Ectodermal cell (in vitro differentiated cells): ENCODE measurements at regions not wholly inside any gene's neighbourhood (a gene's known extent, or its start where the extent isn't known, plus 50 kb on each side); places are given as distances from the start of the nearest gene placed in this dataset.

Experiments used
- H3K27ac ChIP-seq: 2 replicates; pipeline ENCODE4 v1.7.0; 2013; ENCODE audit warnings: mild to moderate bottlenecking, low read depth, low read length; ENCODE audit not compliant: insufficient read depth, poor library complexity, severe bottlenecking
- H3K27me3 ChIP-seq: 2 replicates; pipeline ENCODE4 v1.7.0; 2013; ENCODE audit warnings: mild to moderate bottlenecking, low read length; ENCODE audit not compliant: insufficient read depth, control insufficient read depth, poor library complexity, severe bottlenecking
- H3K36me3 ChIP-seq: one replicate; pipeline ENCODE4 v1.7.0; 2013; ENCODE audit warnings: low read length; ENCODE audit not compliant: control insufficient read depth, insufficient read depth
- H3K4me1 ChIP-seq: one replicate; pipeline ENCODE4 v1.7.0; 2013; ENCODE audit warnings: low read length; ENCODE audit not compliant: control insufficient read depth, insufficient read depth
- H3K4me3 ChIP-seq: 2 replicates; pipeline ENCODE4 v1.7.0; 2013; ENCODE audit warnings: low read depth, low read length, control low read depth; ENCODE audit not compliant: insufficient read depth
- H3K9me3 ChIP-seq: 2 replicates; pipeline ENCODE4 v1.7.0; 2013; ENCODE audit warnings: mild to moderate bottlenecking, low read length, moderate library complexity; ENCODE audit not compliant: control insufficient read depth
- WGBS, 2 experiments: methylation state at CpG; one replicate each; pipeline ENCODE4 v1.1.7; 2013; ENCODE audit warnings: missing lambda C conversion rate in 2 of 2; 5-methylcytosine and 5-hydroxymethylcytosine counted together

DNA sequence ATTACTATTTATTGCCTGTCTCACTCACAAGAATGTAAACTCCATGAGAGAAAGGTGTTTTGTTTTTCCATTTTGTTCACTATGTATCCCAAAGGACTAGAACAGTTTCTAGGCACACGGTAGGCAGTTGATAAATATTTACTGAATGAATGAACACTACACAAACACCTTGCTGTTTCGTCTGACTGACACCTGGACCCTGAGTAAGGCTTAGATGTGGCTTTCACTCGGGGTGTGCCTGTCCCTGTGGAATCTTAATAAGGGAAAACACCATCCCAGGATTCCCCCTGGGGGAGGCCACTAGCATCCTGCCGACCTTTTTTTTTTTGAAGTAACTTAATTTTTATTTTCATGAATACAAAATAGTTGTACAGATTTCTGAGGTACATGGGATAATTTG is 66.6 kb upstream of the STEAP1B start:
- WGBS, 2 experiments, result 89 to 93% methylated on average over 3 of the region's 4 CpGs
- H3K4me1 ChIP-seq, result peaks cover 19% of the 10 kb centered on the region

DNA sequence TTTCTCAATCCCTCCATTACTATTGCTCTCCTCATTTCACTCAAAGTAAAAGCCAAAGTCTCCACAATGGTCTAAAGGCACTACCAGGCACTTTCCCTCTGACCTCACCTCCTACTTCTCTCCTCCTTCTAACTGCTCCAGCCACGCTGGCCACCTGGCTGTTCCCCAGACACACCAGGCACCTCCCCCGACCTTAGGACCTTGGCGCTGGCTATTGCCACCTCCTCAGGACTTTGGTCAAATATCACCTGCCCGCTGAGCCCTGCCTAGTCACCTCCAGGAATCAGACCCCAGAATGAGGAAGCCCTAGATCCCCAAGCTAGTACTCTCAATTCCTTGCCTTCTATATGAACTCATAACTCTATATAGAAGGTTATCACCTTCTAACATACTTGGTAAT is 66.2 kb upstream of the STEAP1B start:
- Histone ChIP-seq H3K9me3 (no peaks in the 10 kb centered on the region), H3K4me3 (no peak overlapping the region), H3K27me3 (no peaks in the 10 kb centered on the region), H3K4me1 (peaks cover 23% of the 10 kb centered on the region), H3K36me3 (no peaks in the 10 kb centered on the region), H3K27ac (no peak overlapping the region)
- 85 to 91% methylated on average over 4 of the region's 4 CpGs for WGBS, 2 experiments

More for the DNA sequence above, 66.6 kb upstream of the STEAP1B start:
- H3K4me3 ChIP-seq, result no peak overlapping the region
- no peaks in the 10 kb centered on the region for H3K9me3 ChIP-seq
- no peaks in the 10 kb centered on the region for H3K27me3 ChIP-seq
- H3K27ac ChIP-seq, result no peak overlapping the region
- H3K36me3 ChIP-seq, result no peaks in the 10 kb centered on the region

GRCh38 chr7:22565315-22565811 is 65.4 kb upstream of the STEAP1B start:
- no peaks in the 10 kb centered on the region for H3K9me3 ChIP-seq
- H3K27me3 ChIP-seq, result no peaks in the 10 kb centered on the region
- 59 to 66% methylated on average over 1 of the region's 1 CpG for WGBS, 2 experiments
- H3K4me1 ChIP-seq, result peaks cover 24% of the 10 kb centered on the region
- H3K4me3 ChIP-seq, result no peak overlapping the region
- no peaks in the 10 kb centered on the region for H3K36me3 ChIP-seq
- H3K27ac ChIP-seq, result no peak overlapping the region

- Histone ChIP-seq H3K4me1 (peaks cover 24% of the 10 kb centered on the region), H3K27me3 (no peaks in the 10 kb centered on the region), H3K36me3 (no peaks in the 10 kb centered on the region), H3K9me3 (no peaks in the 10 kb centered on the region), H3K27ac (no peak overlapping the region), H3K4me3 (no peak overlapping the region)
- 89 to 95% methylated on average over 5 to 6 of the region's 6 CpGs for WGBS, 2 experiments
Observed at GRCh38 chr7:22564511-22565045, 64.6 kb upstream of the STEAP1B start.

- Histone ChIP-seq H3K36me3 (no peaks in the 10 kb centered on the region), H3K4me3 (no peak overlapping the region), H3K4me1 (peaks cover 24% of the 10 kb centered on the region), H3K27ac (no peak overlapping the region), H3K27me3 (no peaks in the 10 kb centered on the region), H3K9me3 (no peaks in the 10 kb centered on the region)
- WGBS, 2 experiments, result 68% methylated on average over 11 of the region's 11 CpGs
Observed at GRCh38 chr7:22563621-22564241, 63.7 kb upstream of the STEAP1B start.

- 39 to 47% methylated on average over 7 to 10 of the region's 10 CpGs for WGBS, 2 experiments
- Histone ChIP-seq H3K9me3 (no peaks in the 10 kb centered on the region), H3K4me1 (peaks cover 24% of the 10 kb centered on the region), H3K36me3 (no peaks in the 10 kb centered on the region), H3K4me3 (no peak overlapping the region), H3K27me3 (no peaks in the 10 kb centered on the region), H3K27ac (no peak overlapping the region)
Observed at GRCh38 chr7:22563032-22563501, 63.1 kb upstream of the STEAP1B start.

GRCh38 chr7:22561895-22562593 is 62.1 kb upstream of the STEAP1B start:
- no peaks in the 10 kb centered on the region for H3K36me3 ChIP-seq
- no peaks in the 10 kb centered on the region for H3K9me3 ChIP-seq
- H3K4me1 ChIP-seq, result peaks cover 24% of the 10 kb centered on the region
- H3K27ac ChIP-seq, result no peak overlapping the region
- H3K4me3 ChIP-seq, result no peak overlapping the region
- WGBS, 2 experiments, result 41 to 52% methylated on average over 2 to 4 of the region's 5 CpGs
- no peaks in the 10 kb centered on the region for H3K27me3 ChIP-seq

GRCh38 chr7:22561321-22561811 is 61.4 kb upstream of the STEAP1B start:
- Histone ChIP-seq H3K9me3 (no peaks in the 10 kb centered on the region), H3K27me3 (no peaks in the 10 kb centered on the region), H3K4me1 (peaks cover 24% of the 10 kb centered on the region), H3K4me3 (no peak overlapping the region), H3K27ac (no peak overlapping the region), H3K36me3 (no peaks in the 10 kb centered on the region)
- WGBS, 2 experiments, result 13 to 20% methylated on average over 9 to 13 of the region's 13 CpGs

- H3K27ac ChIP-seq, result no peak overlapping the region
- peaks cover 24% of the 10 kb centered on the region for H3K4me1 ChIP-seq
- 53 to 57% methylated on average over 12 to 13 of the region's 13 CpGs for WGBS, 2 experiments
- no peak overlapping the region for H3K4me3 ChIP-seq
- H3K36me3 ChIP-seq, result no peaks in the 10 kb centered on the region
- H3K27me3 ChIP-seq, result no peaks in the 10 kb centered on the region
- no peaks in the 10 kb centered on the region for H3K9me3 ChIP-seq
Observed at GRCh38 chr7:22559829-22560489, 60.0 kb upstream of the STEAP1B start.

DNA sequence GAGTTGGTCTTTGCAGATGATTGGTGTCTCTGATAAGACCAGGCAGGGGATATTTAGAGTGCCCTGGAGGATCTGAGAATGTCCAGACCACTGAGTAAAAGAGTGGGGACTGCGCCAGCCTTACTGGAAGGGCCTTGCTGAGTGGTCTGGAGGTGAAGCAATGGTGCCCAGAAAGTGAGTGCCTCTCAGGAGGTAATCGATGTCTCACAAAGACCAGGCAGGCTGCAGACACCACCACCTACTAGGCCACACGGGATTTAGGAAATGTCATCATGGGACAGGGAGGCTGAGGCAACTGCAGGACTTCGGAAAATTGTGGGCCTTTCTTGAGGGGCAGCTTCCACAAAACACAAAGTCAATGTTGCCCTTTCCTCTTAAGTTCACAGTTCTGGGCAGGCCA is 57.2 kb upstream of the STEAP1B start:
- H3K27me3 ChIP-seq, result no peaks in the 10 kb centered on the region
- no peak overlapping the region for H3K27ac ChIP-seq
- H3K36me3 ChIP-seq, result no peaks in the 10 kb centered on the region
- peaks cover 7% of the 10 kb centered on the region for H3K4me1 ChIP-seq
- WGBS, 2 experiments, result 92 to 95% methylated on average over 4 of the region's 4 CpGs
- no peak overlapping the region for H3K4me3 ChIP-seq
- H3K9me3 ChIP-seq, result no peaks in the 10 kb centered on the region
